Epithelial cell of proximal tubule (primary cell): ENCODE measurements at regions not wholly inside any gene's neighbourhood (a gene's known extent, or its start where the extent isn't known, plus 50 kb on each side); places are given as distances from the start of the nearest gene placed in this dataset.

Source experiments
- DNase-seq: peaks from one replicate; pipeline ENCODE4 v3.0.0-alpha.2; 2011; ENCODE audit warnings: low read depth
- H3K4me3 ChIP-seq: 2 replicates; pipeline ENCODE4 v1.5.1; 2011; ENCODE audit warnings: low read depth, mild to moderate bottlenecking, low read length
- TF ChIP-seq, protein P1 (sequence below): conservative IDR thresholded peaks from 2 replicates; pipeline ENCODE4 v1.5.1; 2012; ENCODE audit warnings: low read depth, mild to moderate bottlenecking, low read length

DNA sequence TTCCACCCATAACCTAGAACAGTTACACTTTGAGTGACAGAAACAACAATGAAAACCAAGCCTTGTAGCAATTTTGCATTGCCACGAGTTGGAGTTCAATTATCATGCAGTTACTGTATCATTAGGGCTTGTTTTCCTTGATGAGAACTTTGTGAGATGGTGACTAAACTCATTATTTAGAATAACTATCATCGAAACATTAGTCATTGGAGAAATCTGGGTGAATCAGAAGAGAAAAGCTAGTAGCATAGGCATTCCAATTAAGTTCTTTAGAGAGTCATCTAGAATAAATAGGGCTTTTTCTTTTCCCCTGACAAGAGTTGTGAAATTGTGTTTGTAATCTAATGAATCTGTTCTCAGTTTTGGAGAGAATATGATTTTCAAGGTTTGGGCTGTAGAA is 122.8 kb upstream of the DOCK10 start:
- TF ChIP-seq, protein P1, sequence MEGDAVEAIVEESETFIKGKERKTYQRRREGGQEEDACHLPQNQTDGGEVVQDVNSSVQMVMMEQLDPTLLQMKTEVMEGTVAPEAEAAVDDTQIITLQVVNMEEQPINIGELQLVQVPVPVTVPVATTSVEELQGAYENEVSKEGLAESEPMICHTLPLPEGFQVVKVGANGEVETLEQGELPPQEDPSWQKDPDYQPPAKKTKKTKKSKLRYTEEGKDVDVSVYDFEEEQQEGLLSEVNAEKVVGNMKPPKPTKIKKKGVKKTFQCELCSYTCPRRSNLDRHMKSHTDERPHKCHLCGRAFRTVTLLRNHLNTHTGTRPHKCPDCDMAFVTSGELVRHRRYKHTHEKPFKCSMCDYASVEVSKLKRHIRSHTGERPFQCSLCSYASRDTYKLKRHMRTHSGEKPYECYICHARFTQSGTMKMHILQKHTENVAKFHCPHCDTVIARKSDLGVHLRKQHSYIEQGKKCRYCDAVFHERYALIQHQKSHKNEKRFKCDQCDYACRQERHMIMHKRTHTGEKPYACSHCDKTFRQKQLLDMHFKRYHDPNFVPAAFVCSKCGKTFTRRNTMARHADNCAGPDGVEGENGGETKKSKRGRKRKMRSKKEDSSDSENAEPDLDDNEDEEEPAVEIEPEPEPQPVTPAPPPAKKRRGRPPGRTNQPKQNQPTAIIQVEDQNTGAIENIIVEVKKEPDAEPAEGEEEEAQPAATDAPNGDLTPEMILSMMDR, result no peak
- no peak for DNase-seq
- no peak overlapping the region for H3K4me3 ChIP-seq

DNA sequence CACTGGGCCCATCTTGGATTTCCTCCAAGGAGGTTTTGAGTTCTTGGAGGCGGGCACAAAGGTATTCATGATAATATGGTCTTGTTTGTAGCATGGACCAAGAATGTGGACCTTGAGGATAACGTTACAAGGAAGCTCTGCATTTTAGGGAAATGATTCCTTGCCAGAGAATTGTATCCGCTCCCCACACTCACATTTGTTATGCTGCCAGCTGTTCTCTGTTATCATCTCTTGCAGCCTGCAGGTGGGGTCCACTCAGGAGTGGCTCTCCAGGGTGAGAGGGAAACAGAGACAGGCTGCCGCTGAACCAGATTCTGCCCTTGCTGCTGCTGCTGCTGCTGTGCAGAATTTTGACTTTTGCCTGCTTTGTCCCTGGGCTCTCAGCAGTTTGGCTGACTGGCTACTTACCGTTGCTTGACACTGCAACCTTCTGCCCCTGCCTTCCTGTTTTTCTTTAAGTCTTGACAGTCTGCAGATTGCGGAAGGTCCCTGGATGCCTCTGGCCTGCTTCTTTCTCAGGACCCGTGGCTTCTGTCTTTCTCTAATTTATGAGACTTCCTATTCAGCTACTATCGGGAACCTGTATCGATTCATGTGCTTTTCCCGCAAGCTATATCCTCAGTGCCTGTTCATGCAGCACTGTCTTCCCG is 122.3 kb upstream of the DOCK10 start:
- no peak overlapping the region for H3K4me3 ChIP-seq
- no peak for DNase-seq
- TF ChIP-seq, protein P1, result no peak

DNA sequence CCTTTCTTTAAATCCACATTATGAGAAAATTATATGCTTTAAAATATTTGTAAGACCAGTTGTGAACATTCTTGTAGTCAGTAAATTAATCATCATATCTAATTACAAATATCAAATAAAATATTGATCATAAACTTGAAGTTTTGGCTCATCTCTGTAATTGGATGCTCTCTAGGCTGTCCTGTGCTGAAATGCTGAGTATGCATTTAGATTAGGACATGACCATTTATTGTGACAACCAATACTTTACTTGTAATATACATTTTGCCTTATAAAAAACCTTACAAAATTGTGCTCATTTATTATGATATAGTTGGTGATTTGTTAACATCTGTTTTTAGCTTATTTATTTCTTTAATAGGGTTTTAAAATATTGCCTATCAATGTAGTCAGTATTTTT is 116.1 kb upstream of the DOCK10 start:
- H3K4me3 ChIP-seq, result no peak overlapping the region
- no peak for DNase-seq
- TF ChIP-seq, protein P1, result no peak

DNA sequence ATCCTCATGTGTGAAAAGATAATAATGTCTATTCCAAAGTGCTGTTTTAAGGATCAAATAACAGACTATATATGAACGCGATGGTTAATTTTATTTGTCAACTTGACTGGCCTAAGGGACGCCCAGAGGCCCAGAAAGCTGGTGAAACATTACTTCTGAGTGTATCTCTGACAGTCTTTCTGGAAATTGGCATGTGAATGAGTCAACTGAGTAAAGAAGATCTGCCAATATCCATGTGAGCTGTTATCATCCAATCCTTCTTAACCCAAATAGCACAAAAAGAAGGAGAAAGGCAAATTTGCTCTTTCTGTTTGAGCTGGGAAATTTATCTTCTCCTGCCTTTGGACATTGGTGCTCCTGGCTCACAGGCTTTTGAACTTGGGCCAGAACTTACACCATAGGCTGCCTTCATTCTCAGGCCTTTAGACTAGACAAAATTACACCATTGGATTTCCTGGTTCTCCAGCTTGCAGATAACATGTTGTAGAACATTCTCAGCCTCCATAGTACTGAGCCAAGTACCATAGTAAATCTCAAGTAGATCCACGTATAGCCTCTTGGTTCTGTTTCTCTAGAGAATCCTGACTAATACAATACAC is 114.7 kb upstream of the DOCK10 start:
- H3K4me3 ChIP-seq, result no peak overlapping the region
- no peak for DNase-seq
- TF ChIP-seq, protein P1, result no peak

DNA sequence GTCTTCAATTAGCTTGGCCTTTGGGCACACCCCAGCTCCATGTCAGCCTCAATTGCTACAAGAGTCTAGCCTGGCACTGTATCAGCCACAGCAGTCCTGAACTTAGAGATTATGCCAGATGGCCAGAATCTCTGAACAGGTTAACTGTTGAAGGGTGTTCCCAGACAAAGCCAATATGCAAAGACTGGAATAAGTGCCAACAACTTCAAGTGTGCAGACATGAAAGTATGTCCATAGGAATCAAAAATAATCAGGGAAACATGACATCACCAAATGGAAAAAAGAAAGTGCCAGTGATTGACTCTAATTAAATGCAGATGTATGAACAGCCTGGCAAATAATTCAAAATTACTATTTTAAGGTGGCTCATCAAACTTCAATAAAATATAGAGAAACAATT is 98.5 kb upstream of the DOCK10 start:
- no peak overlapping the region for H3K4me3 ChIP-seq
- no peak for DNase-seq
- TF ChIP-seq, protein P1, result no peak

DNA sequence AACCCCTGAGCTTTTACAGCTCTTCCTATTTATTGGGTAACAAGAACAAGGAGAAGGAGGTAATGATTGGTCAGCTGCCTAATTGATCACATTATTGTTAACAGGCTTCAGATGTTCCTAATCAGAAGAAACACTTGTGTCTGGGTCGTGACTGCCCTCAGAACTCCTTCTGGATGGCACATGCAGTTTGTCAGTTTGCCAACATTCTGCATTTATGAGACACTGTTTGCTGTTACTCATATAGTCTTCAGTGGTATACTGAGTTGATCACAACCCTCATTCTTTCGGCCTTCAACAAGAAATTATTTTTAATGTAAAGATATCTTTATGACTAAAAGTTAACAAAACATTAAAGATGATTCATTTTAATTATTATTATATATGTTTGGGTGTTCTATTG is 95.7 kb upstream of the DOCK10 start:
- DNase-seq, result no peak
- TF ChIP-seq, protein P1, result no peak
- H3K4me3 ChIP-seq, result no peak overlapping the region

DNA sequence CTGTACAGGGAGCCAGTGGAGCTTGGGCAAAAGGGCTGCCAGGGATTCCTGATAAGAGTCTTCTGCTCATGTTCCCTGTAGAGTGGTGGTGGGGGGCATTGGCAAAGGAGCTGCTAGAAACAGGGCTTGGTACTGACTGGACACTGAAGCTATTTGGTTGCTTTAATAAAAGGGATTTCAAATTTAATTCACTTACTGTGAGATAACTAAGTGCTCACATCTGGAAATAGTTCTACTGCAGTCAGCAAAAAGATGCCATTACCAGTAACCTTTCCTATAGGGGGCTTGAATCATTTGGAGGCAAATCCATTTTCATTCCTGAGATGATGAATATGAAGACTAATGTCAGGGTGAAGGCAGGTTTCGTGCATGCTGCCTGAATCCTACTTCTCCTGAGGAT is 94.3 kb upstream of the DOCK10 start:
- no peak for DNase-seq
- H3K4me3 ChIP-seq, result no peak overlapping the region
- TF ChIP-seq, protein P1, result no peak
